GM19351 (cell line): ENCODE measurements at regions not wholly inside any gene's neighbourhood (a gene's known extent, or its start where the extent isn't known, plus 50 kb on each side); places are given as distances from the start of the nearest gene placed in this dataset.
"Not testable (repeated sequence)": the region's sequence is repeated elsewhere in the genome, so short reads cannot be mapped to it uniquely, and the experiment has no call there.

ENCODE experiments used
- ATAC-seq: cut with Tn5 transposase; IDR thresholded peaks from one replicate; pipeline ENCODE4 v1.9.1; 2021; ENCODE audit warnings: mild to moderate bottlenecking, moderate library complexity; ENCODE audit not compliant: unreplicated experiment

DNA sequence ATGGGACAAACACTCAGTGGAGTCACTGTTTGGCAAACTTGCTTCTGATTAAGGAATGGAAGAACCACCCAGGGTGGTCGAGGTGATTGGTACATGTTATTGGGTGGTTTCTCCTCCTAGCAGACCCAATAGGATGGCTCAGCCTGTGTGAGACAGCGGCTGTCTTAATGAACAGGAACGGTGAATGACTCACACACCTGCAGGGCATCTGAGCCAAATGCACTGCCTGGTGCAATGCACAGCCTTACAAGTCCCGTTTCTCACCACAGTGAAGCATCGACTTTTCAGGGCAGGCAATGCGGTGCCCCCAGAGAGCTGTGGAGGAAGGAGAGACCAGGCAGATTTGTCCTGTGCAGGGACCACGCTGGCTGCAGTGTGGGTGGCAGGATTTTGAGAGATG, 238.5 kb downstream of the FGF9 start:
- no peak for ATAC-seq

DNA sequence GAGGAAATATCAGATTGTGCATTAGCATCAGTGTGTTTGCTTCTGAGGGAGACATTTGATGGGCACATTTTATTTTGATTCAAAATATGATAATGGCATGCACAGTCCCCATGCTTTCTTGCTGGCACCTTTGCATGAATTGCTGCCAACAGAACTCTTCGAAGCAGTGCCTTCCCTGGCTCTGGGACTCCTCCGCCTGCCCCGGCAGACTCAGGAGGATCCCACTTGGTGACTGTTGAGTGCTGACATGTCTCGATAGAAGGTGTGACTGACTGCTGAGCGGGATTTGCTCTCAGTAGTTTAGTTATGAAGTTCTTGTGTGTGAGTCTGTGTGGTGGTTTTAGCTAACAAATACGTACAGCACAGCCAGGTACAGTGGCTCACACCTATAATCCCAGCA, 239.7 kb downstream of the FGF9 start:
- ATAC-seq = no peak

DNA sequence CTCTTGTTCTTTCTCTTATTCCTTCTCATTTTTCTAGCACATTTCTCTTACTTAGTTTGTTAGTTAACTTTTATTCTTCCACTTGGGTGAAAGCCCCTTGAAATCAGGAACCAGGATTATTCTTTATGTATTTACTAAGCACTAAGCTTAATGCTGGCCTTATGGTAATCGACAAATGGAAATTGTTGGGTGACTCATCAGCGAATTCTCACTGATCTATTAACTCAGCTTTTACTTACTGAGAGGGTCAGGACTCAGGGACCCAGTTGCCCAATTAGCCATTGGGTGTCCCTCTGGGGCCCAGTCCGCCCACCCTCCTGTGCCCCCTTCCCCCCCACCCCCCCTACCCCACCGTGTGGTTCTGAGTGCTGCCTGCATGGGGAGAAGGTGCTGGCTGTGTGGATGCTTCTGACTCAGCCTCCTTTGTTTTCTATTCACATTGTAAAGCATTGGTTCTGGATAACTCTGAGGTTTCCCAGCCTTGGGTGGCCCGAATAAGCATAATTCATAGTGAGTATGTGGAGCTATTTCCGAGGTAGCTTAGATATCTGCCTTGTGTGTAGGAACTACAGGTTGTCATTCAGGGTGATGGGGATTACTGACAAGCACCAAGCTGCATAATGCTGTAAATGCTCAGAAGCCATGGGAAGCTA, 240.9 kb downstream of the FGF9 start:
- no peak for ATAC-seq

DNA sequence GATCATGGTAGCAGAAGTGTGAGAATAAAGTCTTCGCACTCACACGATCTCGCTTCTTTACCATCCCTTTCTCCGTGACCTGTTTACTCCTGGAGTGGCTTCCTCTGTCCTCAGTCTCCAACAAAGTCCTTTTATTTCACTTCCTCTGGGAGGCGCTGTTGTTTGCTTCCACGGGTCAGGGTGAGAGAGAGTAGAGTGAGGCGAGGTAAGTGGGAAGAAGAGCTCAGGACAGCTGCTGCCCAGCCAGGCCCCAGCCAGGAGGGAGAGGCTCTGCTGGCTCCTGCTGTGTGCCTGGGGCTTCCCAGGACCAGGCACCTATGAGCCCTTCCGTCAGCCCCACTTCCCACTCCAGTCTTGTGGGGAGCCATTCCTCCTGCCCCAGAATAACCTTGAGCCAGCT, 242.1 kb downstream of the FGF9 start:
- no peak for ATAC-seq

DNA sequence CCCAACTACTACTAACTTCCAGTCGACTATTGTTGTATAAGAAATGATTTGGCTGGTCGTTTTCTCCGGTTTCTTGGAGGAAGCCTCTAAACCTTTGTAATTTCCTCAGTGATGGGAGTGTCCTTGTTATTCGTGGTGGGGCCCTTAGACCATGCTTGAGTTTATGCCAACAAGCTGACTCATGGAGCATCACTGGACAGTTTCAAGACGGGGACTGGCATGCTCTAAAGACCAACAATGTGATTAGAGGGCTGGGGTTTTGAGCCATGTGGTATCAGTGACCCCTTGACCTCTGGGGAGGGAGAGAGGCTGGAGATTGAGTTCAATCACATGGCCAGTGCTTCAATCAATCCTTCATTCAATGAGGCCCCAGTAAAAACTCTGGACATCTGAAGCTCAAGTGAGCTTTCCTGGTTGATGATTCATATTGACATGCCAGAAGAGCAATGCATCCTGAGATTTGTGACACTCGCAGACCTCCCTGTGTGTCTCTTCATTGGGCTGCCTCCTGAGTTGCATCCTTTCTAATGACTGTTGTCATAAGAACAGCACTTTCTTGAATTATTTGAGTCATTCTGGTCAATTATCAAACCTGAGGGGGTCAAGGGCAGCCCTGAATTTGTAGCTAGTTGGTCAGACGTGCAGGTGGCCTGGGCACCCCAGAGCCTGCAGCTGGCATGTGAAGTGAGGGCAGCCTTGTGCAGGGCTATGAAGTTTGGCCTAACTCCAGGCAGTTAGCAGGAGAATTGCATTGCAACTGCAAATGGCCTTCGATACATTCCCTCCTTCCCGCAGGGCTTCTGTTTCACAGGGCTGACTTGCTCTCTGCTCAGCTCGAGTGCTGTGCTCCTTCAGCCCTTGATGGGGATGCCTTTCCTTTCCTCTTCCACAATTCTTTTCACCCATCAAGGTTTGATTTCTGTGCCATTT, 246.5 kb downstream of the FGF9 start:
- no peak for ATAC-seq

DNA sequence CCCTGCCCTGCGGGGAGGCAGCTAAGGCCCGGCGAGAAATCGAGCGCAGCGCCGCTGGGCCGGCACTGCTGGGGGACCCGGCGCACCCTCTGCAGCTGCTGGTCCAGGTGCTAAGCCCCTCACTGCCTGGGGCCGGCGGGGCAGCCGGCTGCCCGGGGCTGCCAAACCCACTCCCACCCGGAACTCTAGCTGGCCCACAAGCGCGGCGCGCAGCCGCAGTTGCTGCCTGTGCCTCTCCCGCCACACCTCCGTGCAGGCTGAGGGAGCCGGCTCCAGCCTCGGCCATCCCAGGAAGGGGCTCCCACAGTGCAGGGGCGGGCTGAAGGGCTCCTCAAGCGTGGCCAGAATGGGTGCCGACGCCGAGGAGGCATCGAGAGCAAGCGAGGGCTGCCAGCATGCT, 249.9 kb downstream of the FGF9 start:
- ATAC-seq = not testable (repeated sequence)

DNA sequence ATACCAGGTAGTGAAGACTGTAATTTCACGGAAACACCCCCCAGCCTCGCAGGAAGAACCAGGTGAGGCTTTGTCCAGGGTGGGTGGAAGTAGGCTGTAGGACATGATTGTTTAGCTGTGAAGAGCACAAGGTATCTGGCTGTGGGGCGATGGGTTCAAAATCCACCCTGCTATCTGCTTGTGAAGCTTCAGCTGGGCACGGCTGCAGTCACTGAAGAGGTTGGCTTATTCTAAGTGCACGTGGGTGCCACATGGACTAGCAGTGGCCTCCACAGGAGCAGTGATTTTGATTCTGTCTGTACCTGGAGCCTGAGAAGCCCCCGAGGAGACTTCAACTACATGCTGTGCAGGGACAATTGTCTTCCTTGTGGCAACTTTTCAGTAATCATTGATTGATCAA, 254.1 kb downstream of the FGF9 start:
- ATAC-seq = no peak

DNA sequence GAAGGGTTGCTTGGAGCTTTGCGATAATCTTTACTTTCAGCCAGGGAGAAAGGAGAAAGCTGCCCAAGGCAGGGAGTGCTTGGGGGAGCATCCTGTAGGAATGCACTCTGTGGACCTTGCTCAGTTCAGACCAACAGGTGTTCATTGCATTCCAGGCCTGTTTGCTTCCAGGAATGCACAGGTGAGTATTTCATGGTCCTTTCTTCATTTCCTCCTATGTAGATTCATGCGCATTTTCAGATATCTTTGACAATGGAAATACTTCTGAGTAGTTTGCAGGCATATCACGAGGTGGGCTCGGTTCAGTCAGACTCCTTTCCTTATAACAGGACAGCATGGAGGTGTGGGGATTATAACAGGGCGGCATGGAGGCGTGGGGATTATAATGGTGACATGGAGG, 254.8 kb downstream of the FGF9 start:
- ATAC-seq = no peak

DNA sequence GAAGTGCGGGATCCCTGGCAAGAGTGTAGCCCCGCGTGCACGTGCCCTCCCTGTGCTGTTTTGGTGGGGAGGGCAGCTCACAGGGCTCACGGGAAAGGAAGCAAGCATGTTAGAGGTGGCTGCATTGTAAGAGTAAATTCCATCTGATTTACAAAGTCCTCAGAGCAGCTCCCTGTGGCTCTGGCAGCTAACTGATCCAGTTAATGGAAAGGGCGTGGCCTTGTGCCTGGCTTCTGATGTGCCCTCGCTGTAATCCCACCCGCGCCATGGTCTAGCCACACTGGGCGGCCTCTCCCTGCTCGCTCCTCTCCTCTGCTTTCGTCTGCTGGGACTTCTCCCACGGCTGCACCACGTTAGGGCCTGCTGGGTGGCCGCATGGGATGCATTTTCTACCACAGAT, 258.5 kb downstream of the FGF9 start:
- no peak for ATAC-seq

DNA sequence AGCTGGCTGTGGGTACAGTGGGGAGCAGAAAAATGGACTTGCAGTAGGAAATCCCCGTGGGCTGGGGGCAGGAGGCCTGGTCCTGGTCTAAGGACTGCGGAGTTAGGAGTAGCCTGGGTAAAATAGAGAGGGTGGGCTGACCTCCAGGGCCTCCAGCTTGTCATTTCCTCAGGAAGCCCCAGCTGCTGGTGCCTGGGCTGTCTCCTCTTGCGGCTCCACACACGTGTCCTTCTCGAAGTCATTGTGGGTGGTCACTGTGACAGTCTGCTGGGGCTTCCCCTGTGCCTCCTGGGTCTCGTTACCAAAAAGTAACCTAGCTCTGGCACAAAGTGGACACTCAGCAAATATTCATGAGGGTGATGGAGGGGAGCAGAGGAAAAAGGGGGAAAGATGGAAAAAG, 259.7 kb downstream of the FGF9 start:
- ATAC-seq = no peak

DNA sequence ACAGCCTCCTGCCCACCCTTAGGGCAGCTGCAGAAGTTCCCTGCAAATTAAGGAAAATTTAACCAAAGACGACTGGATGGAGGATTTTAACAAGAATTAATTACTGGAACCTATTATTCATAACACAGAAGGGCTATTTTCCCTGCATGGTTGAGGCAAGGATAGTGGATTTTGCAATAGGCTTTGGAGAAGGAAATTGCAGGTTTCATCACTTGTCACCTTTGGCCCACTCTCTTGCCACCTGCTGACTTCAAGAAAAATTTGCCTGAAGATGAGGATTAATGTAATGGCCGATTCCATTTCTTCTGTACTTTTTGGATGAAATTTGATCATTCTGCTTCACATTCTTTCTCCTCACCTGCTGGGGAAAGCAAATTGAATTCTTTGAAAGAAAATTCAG, 261.7 kb downstream of the FGF9 start:
- ATAC-seq = no peak

DNA sequence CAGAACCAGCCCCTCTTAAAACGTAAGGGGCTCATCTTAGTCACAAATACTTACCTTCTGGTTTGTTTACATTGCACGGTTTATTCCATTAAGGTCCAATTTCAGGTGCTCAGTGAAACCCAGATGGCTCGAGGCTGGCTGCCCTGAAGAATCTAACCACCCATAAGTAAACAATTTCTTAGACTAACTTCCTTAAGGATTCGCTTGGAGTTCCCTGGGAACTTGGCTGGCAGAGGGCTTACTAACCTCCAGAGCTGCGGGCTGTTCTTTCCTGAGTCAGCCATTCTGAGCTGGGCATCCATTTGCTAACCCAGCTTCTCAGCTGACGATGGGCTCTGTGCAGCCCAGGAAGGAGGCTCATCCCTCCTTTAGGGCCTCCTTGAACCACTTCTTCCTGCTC, 262.1 kb downstream of the FGF9 start:
- no peak for ATAC-seq

DNA sequence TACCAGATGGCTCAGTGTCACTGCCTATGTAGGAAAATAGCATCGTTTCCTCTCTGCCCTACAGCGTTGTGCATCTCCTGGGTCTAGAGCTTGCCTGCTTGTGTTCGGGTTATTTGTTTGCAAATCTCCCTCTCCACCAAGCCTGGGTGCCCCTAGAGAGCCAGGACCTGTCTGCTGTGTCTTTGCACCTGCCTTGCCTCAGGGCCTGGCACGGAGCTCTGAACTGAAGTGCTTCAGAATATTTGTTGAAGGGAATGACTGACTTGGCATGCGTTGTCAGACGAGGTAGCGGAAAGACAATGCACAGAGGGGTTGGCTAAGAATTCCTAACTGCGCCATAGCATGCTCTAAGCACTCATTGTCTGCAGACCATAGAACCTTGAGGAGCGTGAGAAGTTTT, 263.4 kb downstream of the FGF9 start:
- no peak for ATAC-seq

DNA sequence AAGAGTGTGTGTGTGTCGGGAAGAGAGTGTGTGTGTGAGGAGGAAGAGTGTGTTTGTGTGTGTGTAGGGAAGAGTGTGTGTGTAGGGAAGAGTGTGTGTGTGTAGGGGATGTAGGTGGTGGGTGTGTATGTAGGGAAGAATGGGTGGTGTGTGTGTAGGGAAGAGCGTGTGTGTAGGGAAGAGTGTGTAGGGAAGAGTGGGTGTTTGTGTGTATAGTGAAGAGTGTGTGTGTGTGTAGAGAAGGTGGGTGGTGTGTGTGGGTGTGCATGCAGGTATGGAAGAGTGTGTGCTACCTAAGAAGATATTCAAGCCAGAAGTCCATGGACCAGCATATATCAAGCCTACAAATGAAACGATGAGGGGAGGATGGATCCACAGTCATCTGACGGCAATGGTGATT, 265.8 kb downstream of the FGF9 start:
- ATAC-seq = no peak

DNA sequence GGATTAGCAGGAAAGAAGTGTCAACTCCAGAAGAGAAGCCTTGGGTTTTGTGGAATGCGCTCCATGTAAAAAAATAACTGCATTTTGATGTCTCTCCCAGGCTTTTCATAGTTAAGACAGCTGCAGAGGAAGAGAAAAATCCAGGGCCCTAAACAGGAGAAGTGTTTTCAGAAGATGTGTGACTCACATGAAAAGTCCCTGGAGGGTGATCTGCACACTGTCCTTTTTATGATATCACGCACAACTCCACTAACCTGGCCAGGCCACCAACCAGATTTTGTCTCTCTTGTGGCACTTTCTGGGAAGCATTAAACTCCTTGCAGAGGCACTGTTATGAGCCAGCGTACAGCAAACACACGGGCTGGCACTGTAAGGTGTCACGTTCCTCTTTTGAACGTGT, 267.3 kb downstream of the FGF9 start:
- no peak for ATAC-seq

DNA sequence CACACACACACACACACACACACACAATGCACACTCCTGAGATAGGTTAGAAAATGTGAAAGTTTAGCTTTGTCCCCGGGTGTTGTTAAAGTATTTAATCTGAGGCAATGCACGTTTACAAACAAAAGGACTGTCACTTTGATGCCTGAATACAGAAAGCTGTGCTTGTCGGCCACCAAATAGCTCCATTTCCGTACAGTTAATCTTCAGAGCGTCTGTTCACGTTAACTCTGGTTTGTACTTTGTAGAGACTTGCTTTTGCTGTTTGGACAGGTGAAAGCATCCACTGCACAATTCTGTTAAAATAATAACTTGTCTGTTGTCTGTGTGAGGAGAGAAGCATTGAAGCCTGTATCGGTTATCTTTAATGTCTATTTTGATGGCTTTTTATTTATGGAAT, 267.8 kb downstream of the FGF9 start:
- ATAC-seq = no peak

DNA sequence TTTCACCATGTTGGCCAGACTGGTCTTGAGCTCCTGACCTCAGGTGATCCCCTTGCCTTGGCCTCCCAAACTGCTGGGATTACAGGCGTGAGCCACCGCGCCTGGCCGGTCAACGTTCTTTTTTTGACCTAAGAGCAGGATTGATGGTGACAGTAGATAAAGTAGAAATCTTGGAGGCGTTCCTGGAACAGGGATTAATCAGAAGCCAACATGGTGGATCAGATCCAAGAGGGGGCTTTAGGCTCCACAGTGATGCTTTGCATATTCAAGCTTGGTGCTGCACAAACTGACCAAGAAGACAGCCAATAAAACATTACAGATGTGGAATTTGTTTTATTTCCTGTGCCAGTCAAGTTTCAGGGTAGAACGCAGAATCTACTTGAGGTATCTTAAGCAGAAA, 271.2 kb downstream of the FGF9 start:
- no peak for ATAC-seq

DNA sequence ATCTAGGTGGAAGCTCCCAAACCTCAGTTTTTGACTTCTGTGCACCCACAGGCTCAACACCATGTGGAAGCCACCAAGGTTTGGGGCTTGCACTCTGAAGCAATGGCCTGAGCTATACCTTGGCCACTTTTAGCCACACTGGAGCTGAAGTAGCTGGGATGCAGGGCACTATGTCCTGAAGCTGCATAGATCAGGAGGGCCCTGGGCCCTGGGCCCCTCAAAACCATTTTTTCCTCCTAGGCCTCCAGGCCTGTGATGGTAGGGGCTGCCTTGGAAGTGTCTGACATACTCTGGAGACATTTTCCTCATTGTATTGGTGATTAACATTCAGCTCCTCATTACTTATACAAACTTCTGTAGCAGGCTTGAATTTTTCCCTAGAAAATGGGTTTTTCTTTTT, 273.7 kb downstream of the FGF9 start:
- ATAC-seq = no peak

DNA sequence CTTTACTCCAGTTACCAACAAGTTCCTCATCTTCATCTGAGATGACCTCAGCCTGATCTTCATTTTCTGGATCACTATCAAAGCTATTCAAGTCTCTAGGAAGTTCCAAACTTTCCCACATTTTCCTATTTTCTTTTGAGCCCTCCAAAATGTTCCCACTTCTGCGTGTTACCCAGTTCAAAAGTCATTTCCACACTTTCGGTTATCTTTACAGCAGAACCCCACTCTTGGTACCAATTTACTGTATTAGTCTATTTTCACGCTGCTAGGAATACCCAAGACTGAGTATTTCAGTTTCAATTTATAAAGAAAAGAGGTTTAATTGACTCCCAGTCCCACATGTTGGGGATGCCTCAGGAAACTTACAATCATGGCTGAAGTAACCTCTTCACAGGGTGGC, 274.3 kb downstream of the FGF9 start:
- no peak for ATAC-seq

DNA sequence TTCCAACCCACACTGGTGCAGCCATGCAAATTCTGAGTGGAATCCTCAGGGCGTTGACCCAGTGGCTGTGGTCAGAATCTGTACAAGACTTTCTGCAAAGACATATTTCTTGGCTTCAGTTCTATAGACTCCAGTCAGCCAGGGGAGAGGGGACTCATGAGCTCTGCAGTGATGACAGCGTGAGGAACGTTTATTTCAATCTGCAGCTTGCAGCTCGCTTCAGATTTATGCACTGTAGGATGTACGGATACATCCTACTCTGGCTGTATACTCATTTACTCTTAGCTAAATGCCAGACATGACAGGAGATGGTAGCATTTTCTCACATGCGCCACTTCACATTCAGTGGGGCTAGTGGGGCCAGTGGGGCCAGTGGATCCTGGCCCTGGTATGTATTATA, 276.1 kb downstream of the FGF9 start:
- ATAC-seq = no peak

DNA sequence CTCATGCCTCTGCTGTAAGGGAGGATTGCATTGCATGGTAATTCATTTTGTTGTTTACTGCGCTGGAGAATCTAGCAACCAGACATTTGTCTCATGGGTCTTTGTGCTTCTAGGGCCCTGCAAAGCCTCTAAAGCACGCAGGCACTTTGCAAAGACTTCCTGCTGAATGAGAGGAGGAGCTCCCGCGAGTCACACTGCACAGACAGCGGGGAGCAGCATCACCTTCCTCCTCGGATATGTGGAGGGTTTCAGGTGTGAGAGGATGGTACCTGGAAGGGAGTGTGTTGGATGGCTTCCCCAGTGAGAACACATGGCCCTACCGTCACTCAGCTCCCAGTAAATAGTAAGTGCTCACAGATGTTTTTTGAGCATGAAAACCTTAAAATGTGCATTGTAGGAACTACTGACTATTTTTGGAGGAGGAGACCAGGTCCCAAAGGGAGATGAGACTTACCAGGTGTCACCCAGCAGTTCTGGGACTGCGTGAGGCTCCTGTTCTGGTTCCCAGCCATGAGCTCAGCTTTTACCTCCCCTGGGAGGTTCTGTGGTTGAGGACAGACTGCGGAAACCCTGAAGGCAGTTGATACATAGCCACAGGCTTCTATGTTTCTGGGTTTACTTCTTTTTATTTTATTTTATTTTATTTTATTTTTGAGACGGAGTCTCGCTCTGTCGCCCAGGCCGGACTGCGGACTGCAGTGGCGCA, 278.0 kb downstream of the FGF9 start:
- ATAC-seq = peak; percentile 73
